ENCODE measurements at regions not wholly inside any gene's neighbourhood (a gene's known extent, or its start where the extent isn't known, plus 50 kb on each side); places are given as distances from the start of the nearest gene placed in this dataset.

DNA sequence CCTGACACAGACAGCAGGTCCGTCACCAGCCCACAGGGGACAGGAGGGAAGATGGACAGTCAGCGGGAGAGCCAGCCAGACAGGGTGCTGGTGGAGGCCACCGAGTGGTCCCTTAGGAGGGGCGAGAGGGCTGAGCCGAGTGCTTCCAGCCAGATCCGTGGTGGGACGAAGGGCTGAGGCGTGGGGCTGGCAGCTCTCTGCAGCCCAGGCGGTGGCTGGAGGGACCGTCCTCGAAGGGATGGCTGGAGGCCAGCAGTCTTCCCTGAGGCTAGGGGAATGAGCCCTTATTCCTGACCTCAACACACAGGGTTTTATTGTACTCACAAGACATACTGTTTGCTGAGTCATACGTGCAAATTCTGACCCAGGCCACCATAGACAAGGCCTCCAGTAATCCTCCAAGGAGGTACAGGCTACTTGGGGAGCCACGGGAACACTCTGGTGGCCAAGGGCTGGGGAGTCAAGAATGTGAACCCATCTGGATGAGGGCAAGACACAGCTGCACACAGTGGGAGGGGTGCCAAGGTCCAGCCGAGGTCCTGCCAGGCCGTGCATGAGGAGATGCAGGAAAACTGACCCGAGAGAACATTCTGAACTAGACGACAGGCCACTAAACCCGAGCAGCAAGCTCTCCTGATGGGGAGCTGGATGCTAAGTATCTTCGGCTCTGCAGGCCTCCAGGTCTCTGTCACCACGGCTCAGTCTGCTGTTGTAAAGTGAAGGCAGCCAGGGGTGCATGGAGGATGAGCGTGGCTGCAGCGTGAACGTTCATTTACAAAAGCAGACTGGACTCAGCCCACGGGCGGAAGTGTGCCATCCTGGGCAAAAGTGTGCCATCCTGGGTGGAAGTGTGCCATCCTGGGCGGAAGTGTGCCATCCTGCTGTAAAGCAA lies 242.5 kb downstream of the TTLL2 start:
- no peaks in the 10 kb centered on the region for H3K36me3 Mint-ChIP-seq
- no peak overlapping the region for H3K27ac ChIP-seq (ENCODE audit: low read depth, low read length)
- no peaks in the 10 kb centered on the region for H3K4me1 ChIP-seq (ENCODE audit: insufficient read depth, low read length)
- DNase-seq = no peak
- H3K4me3 ChIP-seq (ENCODE audit: low read length in 2 of 2) = no peak overlapping the region
- H3K4me1 Mint-ChIP-seq = peaks cover 0 to 2% (median 0%) of the 10 kb centered on the region in 4 donors
- no peaks in the 10 kb centered on the region for H3K9me3 ChIP-seq (ENCODE audit: control insufficient read depth in 1 of 2, low read length in 2 of 2)
- intact Hi-C loops (cut with micrococcal nuclease) = no loop called here
- H3K4me3 Mint-ChIP-seq = no peak overlapping the region
- POLR2A ChIA-PET (ENCODE audit: partially characterized antibody) = no interaction called here
- no peak overlapping the region for H3K27ac Mint-ChIP-seq
- no peaks in the 10 kb centered on the region for H3K27me3 ChIP-seq (ENCODE audit: insufficient read depth, low read length)
- peaks cover 0 to 3% (median 0%) of the 10 kb centered on the region in 8 donors for H3K9me3 Mint-ChIP-seq
- no peaks in the 10 kb centered on the region for H3K36me3 ChIP-seq (ENCODE audit: insufficient read depth, low read length)
- CTCF ChIA-PET (ENCODE audit: partially characterized antibody) = no interaction called here
- H3K27me3 Mint-ChIP-seq = peaks cover 4 to 5% of the 10 kb centered on the region in 2 donors

DNA sequence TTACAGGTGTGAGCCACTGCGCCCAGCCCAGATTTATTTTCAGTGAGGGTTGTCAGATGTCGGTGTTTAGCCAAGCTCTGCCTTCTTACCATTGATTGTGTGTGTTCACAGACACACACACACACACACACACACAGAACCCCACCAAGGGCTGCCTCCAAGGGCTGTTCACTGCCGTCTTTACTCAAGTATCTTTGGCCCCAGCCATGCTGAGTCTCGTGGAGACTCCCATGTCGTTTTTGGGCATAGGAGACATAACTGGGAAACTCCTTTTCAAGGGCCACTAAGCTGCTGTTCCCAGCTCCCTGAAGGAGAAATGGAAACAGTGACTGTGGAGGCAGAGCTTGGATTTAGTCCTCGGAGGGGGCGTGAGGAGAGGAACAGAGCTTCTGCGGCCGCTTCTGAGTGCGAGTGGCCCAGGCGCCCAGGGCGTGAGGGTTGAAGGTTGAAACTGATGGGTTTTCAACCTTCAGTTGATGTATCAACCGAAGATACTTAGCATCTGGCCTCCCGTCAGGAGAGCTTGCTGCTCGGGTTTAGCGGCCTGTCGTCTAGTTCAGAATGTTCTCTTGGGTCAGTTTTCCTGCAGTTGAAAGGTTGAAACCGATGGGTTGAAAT lies 243.6 kb downstream of the TTLL2 start:
- intact Hi-C loops (cut with micrococcal nuclease) = no loop called here
- no peak overlapping the region for H3K27ac Mint-ChIP-seq
- CTCF ChIA-PET (ENCODE audit: partially characterized antibody) = no interaction called here

DNA sequence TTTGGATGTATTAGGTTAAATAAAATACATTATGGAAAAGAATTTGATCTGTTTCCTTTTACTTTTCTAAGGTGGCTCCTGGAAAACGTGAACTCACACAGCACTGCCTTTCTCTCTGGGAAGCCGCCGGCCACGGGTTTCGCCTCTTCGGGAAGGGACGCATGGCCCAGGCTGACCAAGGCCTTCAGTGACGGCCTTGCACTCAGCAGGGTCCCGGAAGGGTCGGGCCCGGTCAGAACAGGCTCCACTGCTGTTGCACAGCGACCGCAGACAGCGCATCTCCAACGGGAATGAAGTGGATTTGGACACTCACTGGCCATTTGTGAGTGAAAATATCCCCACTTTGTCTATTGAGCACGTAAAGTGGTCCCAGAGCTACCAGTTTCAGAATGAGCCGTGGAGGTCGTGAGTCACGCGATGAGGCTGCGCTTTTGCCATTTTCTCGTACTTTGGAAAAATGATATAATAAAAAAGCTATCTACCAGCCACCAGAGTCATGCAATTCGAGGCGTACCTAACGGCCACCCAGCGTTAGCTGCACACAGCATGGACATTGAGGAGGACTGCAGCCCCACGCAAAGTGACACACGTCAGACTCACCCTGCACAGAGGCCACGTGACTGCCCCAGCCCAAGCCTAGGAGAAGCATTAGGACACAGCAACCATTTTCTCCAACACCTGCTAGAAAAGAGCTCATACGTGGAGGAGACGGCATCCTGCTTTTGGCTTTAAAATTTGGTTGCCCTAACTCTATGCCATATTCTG lies 244.3 kb downstream of the TTLL2 start:
- POLR2A ChIA-PET (ENCODE audit: partially characterized antibody) = no interaction called here
- no peaks in the 10 kb centered on the region for H3K27me3 ChIP-seq (ENCODE audit: insufficient read depth, low read length)

More for the DNA sequence above, 243.6 kb downstream of the TTLL2 start:
- Mint-ChIP-seq H3K9me3 (peaks cover 0 to 3% (median 0%) of the 10 kb centered on the region in 8 donors), H3K36me3 (no peaks in the 10 kb centered on the region), H3K27me3 (peaks cover 4 to 8% of the 10 kb centered on the region in 2 donors), H3K4me3 (no peak overlapping the region), H3K4me1 (peaks cover 0 to 2% (median 0%) of the 10 kb centered on the region in 4 donors)
- no peak overlapping the region for H3K4me3 ChIP-seq (ENCODE audit: low read length in 2 of 2)
- no peak for DNase-seq
- no peaks in the 10 kb centered on the region for H3K36me3 ChIP-seq (ENCODE audit: insufficient read depth, low read length)
- no peaks in the 10 kb centered on the region for H3K4me1 ChIP-seq (ENCODE audit: insufficient read depth, low read length)
- no peaks in the 10 kb centered on the region for H3K27me3 ChIP-seq (ENCODE audit: insufficient read depth, low read length)
- H3K9me3 ChIP-seq (ENCODE audit: control insufficient read depth in 1 of 2, low read length in 2 of 2) = no peaks in the 10 kb centered on the region
- POLR2A ChIA-PET (ENCODE audit: partially characterized antibody) = no interaction called here
- no peak overlapping the region for H3K27ac ChIP-seq (ENCODE audit: low read depth, low read length)

DNA sequence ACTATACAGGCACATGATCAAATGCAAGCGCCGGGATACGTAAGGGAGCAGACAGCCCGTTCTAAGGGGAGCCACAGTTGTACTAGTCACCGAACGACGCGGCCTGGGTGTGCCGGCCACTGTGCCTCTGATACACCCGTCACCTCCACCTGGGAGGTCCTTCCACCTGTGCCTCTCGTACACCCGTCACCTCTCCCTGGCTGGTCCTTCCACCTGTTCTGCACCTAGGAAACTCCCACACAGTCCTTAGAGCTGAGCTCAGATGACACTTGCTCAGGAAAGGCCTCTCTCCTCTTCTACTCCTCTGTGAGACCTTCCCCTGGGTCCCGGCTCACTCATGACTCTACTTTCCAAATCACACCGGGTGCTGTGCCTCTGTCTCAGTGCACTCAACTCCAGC lies 245.0 kb downstream of the TTLL2 start:
- H3K4me3 ChIP-seq (ENCODE audit: low read length in 2 of 2) = no peak overlapping the region
- H3K4me1 ChIP-seq (ENCODE audit: insufficient read depth, low read length) = no peaks in the 10 kb centered on the region
- no peaks in the 10 kb centered on the region for H3K27me3 ChIP-seq (ENCODE audit: insufficient read depth, low read length)
- ChIA-PET POLR2A (ENCODE audit: partially characterized antibody) (no interaction called here), CTCF (ENCODE audit: partially characterized antibody) (no interaction called here)
- DNase-seq = no peak
- Mint-ChIP-seq H3K4me3 (no peak overlapping the region), H3K4me1 (no peaks in the 10 kb centered on the region), H3K27me3 (peaks cover 4 to 5% of the 10 kb centered on the region in 2 donors), H3K9me3 (peaks cover 0 to 3% (median 0%) of the 10 kb centered on the region in 8 donors), H3K36me3 (no peaks in the 10 kb centered on the region), H3K27ac (peak overlapping the region in 1 of 7 donors; percentile 30)
- no peaks in the 10 kb centered on the region for H3K36me3 ChIP-seq (ENCODE audit: insufficient read depth, low read length)
- H3K27ac ChIP-seq (ENCODE audit: low read depth, low read length) = no peak overlapping the region
- no peaks in the 10 kb centered on the region for H3K9me3 ChIP-seq (ENCODE audit: control insufficient read depth in 1 of 2, low read length in 2 of 2)
- intact Hi-C loops (cut with micrococcal nuclease) = no loop called here

More for the DNA sequence above, 244.3 kb downstream of the TTLL2 start:
- intact Hi-C loops (cut with micrococcal nuclease) = no loop called here
- CTCF ChIA-PET (ENCODE audit: partially characterized antibody) = no interaction called here
- Mint-ChIP-seq H3K4me3 (no peak overlapping the region), H3K36me3 (no peaks in the 10 kb centered on the region), H3K4me1 (no peaks in the 10 kb centered on the region), H3K27ac (no peak overlapping the region), H3K27me3 (peaks cover 4 to 7% of the 10 kb centered on the region in 2 donors), H3K9me3 (peaks cover 0 to 3% (median 0%) of the 10 kb centered on the region in 8 donors)
- H3K36me3 ChIP-seq (ENCODE audit: insufficient read depth, low read length) = no peaks in the 10 kb centered on the region
- no peak overlapping the region for H3K27ac ChIP-seq (ENCODE audit: low read depth, low read length)
- no peaks in the 10 kb centered on the region for H3K9me3 ChIP-seq (ENCODE audit: control insufficient read depth in 1 of 2, low read length in 2 of 2)
- no peaks in the 10 kb centered on the region for H3K4me1 ChIP-seq (ENCODE audit: insufficient read depth, low read length)
- DNase-seq = no peak
- H3K4me3 ChIP-seq (ENCODE audit: low read length in 2 of 2) = no peak overlapping the region

DNA sequence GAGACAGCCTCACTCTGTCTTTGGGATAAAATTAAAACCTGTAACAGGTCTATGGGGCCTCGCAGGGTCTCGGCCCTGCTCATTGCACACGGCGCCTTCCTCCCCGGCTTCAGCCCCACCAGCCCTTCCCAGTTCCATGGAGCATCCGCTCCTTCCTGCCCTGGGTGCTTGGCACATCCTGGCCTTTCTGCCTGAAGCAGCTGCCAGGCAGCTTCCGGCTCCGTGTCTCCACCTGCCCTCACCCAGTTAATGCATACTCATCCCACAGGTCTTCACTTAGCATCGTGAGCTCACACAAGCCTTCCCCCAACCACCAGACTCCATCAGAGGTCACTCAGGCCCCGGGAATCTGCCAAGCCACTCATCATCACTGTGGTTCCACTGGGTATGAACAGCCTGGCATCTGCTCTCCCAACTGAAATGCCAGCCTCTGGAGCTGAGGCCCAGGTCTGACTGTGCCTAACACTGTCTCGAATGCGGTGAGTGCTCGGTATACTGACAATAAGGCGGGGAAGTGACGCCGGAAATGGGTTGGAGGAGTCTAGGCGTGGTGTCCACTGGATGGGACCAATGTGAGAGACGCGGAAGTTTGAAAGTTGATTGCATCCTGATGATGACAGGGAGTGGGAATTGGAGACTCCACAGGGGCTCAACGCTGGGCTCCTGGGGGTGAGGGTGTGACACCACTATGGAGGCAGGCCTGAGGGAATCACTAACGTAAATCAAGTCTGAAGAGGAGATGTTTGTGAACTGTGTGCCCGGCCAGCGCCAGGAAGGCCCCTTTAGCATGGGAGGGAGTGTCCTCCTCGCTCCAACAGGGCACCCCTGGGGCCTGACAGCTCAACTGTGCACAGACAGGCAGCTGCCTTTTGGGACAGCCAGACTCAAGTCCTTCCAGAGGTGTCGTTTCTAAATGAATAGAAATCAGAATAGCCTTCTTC lies 245.8 kb downstream of the TTLL2 start:
- Histone ChIP-seq H3K9me3 (ENCODE audit: control insufficient read depth in 1 of 2, low read length in 2 of 2) (no peaks in the 10 kb centered on the region), H3K27ac (ENCODE audit: low read depth, low read length) (no peak overlapping the region), H3K4me3 (ENCODE audit: low read length in 2 of 2) (no peak overlapping the region), H3K36me3 (ENCODE audit: insufficient read depth, low read length) (no peaks in the 10 kb centered on the region), H3K4me1 (ENCODE audit: insufficient read depth, low read length) (no peaks in the 10 kb centered on the region), H3K27me3 (ENCODE audit: insufficient read depth, low read length) (no peaks in the 10 kb centered on the region)
- POLR2A ChIA-PET (ENCODE audit: partially characterized antibody) = no interaction called here
- Mint-ChIP-seq H3K27me3 (peaks cover 2 to 5% of the 10 kb centered on the region in 2 donors), H3K9me3 (peaks cover 0 to 3% (median 0%) of the 10 kb centered on the region in 8 donors), H3K36me3 (no peaks in the 10 kb centered on the region), H3K4me1 (no peaks in the 10 kb centered on the region), H3K27ac (no peak overlapping the region), H3K4me3 (no peak overlapping the region)
- DNase-seq = no peak
- intact Hi-C loops (cut with micrococcal nuclease) = no loop called here
- CTCF ChIA-PET (ENCODE audit: partially characterized antibody) = no interaction called here

DNA sequence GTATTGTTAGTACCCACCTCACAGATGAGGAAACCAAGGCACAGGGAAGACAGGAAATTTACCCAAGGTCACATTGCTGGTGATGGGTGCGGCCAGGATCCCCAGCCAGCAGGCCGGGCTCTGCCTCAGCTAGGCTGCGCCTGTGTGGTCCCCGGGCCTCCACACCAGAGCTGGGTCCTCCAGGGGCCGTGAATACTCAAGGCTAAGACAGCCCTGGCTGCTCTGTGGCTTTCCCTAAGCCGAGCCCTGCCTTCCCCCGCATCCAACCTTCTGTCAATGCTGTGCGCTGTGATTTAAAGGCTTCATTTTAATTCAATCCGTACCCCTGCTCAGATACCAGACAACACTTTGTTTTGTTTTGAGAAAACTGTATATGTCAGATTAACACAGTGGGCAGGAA lies 246.7 kb downstream of the TTLL2 start:
- Histone ChIP-seq H3K27me3 (ENCODE audit: insufficient read depth, low read length) (no peaks in the 10 kb centered on the region), H3K4me1 (ENCODE audit: insufficient read depth, low read length) (no peaks in the 10 kb centered on the region), H3K27ac (ENCODE audit: low read depth, low read length) (no peak overlapping the region), H3K36me3 (ENCODE audit: insufficient read depth, low read length) (no peaks in the 10 kb centered on the region), H3K9me3 (ENCODE audit: control insufficient read depth in 1 of 2, low read length in 2 of 2) (no peaks in the 10 kb centered on the region), H3K4me3 (ENCODE audit: low read length in 2 of 2) (no peak overlapping the region)
- CTCF ChIA-PET (ENCODE audit: partially characterized antibody) = no interaction called here
- peaks cover 2 to 5% of the 10 kb centered on the region in 2 donors for H3K27me3 Mint-ChIP-seq
- DNase-seq = no peak
- H3K9me3 Mint-ChIP-seq = peaks cover 0 to 3% (median 0%) of the 10 kb centered on the region in 8 donors
- intact Hi-C loops (cut with micrococcal nuclease) = no loop called here
- no peaks in the 10 kb centered on the region for H3K36me3 Mint-ChIP-seq
- POLR2A ChIA-PET (ENCODE audit: partially characterized antibody) = no interaction called here
- no peak overlapping the region for H3K4me3 Mint-ChIP-seq
- no peak overlapping the region for H3K27ac Mint-ChIP-seq
- H3K4me1 Mint-ChIP-seq = no peaks in the 10 kb centered on the region

Data from CD4-positive, alpha-beta memory T cell (primary cell).